ENCODE measurements at regions not wholly inside any gene's neighbourhood (a gene's known extent, or its start where the extent isn't known, plus 50 kb on each side); places are given as distances from the start of the nearest gene placed in this dataset.
"Not testable (repeated sequence)": the region's sequence is repeated elsewhere in the genome, so short reads cannot be mapped to it uniquely, and the experiment has no call there.

- no peak for DNase-seq (ENCODE audit: extremely low read depth in 1 of 2, low read depth in 1 of 2)
Measured at GRCh38 chr3:106908181-106908938, 468.9 kb upstream of the CCDC54 start.

- DNase-seq (ENCODE audit: extremely low read depth in 1 of 2, low read depth in 1 of 2): no peak
Measured at GRCh38 chr3:106913111-106913698, 464.0 kb upstream of the CCDC54 start.

GRCh38 chr3:106913966-106914365 is 463.3 kb upstream of the CCDC54 start:
- no peak for DNase-seq (ENCODE audit: extremely low read depth in 1 of 2, low read depth in 1 of 2)

- DNase-seq (ENCODE audit: extremely low read depth in 1 of 2, low read depth in 1 of 2): no peak
Measured at GRCh38 chr3:106920609-106921008, 456.6 kb upstream of the CCDC54 start.

DNA sequence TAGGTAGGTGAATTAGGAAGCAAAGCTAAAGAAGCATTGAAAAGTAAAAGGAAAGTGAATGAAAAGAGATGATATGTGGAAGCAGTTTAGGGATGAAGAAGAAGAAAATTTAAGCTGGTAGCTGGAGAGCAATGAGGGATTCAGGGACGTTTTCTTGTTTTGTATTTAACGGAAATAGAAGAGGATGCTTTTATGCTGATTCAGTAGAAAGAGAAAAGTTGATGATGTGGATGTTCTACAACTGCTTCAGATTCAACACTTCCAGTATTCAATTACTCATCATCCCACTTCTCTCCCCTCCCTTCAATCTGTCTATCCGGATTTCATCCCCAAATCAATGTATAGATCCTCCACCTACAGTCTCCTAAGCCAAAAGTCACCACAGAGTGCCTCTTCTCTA is 448.2 kb upstream of the CCDC54 start:
- no peak for DNase-seq (ENCODE audit: extremely low read depth in 1 of 2, low read depth in 1 of 2)

DNA sequence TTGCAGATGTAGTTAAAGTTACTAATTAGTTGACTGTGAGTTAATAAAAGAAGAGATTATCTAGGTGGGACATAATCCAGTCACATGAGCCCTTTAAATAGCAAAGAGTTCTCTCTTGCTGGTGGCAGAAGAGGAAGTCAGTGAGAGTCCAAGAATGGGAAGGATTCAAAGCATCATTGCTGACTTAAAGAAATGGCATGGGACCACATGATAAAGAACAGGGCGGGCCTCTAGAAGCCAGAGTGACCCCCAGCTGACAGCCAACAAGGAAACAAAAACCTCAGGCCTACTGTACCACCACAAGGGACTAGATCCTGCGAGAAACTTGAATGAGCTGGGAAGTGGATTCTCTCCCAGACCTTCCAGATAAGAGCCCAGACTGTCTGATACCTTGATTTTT is 447.2 kb upstream of the CCDC54 start:
- DNase-seq (ENCODE audit: extremely low read depth in 1 of 2, low read depth in 1 of 2): no peak

DNA sequence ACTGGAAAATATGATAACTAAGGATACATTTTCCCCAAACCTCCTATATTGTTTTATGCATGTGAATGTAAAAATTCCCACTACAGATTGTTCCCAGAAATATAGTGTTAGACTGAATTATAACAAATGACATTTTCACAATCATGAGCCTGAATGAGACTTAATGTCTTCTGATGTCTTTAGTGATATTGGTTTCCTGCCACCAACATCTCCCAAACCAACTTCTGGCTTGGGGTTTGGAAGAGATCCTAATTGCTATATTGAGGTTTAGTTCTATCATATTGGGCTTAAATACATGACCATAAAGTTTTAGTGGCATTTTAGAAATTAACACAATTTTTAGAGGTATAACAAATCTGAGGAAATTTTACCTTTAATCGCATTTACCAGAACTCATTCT is 445.3 kb upstream of the CCDC54 start:
- DNase-seq (ENCODE audit: extremely low read depth in 1 of 2, low read depth in 1 of 2): no peak

DNA sequence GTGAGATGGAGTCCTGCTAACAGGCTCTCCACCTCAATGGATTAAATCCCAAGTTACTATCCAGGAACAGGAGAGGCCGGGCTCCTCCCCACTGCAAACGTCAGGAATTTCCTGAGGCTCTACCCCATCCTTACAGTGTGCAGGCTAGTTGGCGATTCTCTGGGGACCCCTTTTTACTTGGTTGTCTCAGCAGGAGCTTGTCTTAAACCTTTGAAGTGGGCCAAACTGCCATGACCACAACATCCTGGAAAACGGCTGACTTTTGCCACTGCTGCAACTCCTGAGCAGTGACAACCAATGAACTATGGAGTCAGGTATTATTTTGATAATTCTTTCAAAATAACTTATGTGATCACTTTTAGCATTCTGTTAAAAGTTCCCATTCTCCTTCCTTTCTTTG is 440.9 kb upstream of the CCDC54 start:
- DNase-seq (ENCODE audit: extremely low read depth in 1 of 2, low read depth in 1 of 2): no peak

DNA sequence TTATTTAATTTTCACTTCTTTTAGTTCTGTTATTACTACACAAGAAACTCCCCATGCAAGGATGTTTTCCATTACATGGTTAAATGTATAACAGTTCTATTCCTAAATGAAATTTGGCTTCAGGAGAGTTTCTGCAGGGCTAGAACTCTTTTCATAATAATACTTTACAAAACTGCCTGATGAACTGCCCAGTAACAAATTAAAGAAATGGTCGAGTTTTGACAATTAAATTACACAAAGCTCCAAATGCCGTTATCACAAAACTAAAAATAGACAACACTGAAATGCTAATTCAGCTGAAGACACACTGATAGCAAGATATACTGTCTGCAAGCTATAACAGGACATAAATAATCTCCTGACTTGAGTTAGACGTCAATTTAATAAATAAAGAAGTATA is 435.2 kb upstream of the CCDC54 start:
- no peak for DNase-seq (ENCODE audit: extremely low read depth in 1 of 2, low read depth in 1 of 2)

DNA sequence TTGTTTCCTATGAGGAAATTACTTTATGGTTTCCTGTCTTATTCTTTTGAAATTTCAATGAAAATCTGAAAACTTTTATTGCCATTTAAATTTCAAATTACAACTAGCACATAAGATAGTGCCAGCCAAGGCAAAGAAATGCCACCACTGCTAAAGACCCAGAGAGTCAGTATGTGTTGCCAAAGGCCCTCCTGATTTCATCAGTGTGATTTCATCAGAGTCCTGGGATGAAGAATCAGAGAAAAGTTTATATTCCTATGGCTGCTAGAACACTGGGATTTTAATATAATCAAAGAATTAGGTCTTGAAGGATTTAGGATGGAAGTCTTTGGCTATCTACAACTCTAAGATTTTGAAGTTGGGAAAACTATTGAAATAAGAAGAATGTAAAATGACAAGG is 434.2 kb upstream of the CCDC54 start:
- no peak for DNase-seq (ENCODE audit: extremely low read depth in 1 of 2, low read depth in 1 of 2)

DNA sequence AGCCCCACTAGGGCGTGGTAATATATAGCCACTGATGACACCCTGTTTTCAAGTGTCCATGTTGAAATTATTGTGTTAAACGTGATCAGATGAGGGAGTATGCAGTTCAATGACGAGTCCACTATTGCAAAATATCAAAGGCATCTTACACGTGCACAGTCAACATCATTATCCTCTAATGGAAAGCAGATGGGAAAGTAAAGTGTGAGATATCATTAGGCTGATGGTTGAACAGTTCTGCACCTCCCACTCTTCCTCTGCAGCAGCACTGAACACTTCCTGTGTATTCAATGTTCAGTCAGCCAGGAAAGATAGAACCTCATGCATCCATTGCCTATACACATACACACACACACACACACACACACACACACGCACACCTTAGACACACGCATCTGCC is 431.8 kb upstream of the CCDC54 start:
- DNase-seq (ENCODE audit: extremely low read depth in 1 of 2, low read depth in 1 of 2): no peak

DNA sequence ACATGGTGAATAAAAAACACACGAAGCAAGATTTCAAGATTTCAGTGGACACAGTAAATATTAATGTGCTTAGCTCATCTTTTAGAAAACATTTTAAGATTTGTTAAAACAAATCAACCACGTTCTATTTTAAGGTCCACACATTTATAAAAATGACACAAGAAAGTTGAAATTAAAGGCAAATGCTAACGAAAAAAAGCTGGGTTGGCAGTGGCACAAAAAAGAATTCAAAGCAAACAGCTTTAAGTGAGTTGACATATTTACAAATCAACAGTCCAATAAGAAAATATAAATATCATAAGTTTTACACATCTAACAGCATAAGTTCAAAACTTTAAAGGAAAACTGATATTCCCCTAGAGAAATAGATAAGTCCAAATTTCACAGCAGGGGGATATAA is 430.4 kb upstream of the CCDC54 start:
- no peak for DNase-seq (ENCODE audit: extremely low read depth in 1 of 2, low read depth in 1 of 2)

DNA sequence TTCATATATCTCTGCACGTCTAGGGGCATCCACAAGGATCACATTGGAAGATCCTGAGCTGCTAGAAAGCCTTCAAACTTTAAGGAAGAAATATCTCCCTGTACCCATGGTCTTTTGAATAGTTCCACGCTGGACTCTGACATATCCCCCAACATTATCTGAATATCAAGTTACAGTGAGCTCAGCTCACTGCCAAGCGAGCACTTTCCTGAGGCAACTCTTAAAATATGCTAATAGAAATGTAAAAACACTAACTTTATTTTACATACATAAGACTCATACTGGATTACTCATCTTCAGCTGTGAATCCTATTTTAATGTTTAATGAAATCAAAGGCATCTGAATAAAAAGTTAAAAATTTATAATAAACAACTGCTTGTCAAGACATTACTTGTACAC is 420.2 kb upstream of the CCDC54 start:
- DNase-seq (ENCODE audit: extremely low read depth in 1 of 2, low read depth in 1 of 2): no peak

GRCh38 chr3:106962993-106963392 is 414.2 kb upstream of the CCDC54 start:
- DNase-seq (ENCODE audit: extremely low read depth in 1 of 2, low read depth in 1 of 2): no peak

GRCh38 chr3:106963442-106963841 is 413.8 kb upstream of the CCDC54 start:
- no peak for DNase-seq (ENCODE audit: extremely low read depth in 1 of 2, low read depth in 1 of 2)

GRCh38 chr3:106965307-106965706 is 411.9 kb upstream of the CCDC54 start:
- DNase-seq (ENCODE audit: extremely low read depth in 1 of 2, low read depth in 1 of 2): no peak

- no peak for DNase-seq (ENCODE audit: extremely low read depth in 1 of 2, low read depth in 1 of 2)
Measured at GRCh38 chr3:106969596-106969995, 407.6 kb upstream of the CCDC54 start.

DNA sequence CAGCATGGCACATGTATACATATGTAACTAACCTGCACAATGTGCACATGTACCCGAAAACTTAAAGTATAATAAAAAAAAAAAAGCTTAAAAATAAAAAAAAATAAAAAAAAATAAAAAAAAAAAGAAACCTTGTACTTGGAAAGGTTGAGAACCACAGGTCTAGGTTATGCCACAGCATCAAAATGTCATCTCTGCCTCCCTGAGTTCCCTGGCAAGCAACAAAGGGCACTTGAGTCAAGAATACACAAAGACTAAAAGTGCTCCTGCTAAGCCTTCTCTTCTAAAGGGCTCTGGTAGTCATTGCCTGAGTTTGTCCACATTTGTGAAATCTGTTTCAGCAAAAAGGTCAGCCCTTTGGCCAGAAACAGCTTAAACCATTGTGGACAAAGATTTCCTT is 395.8 kb upstream of the CCDC54 start:
- no peak for DNase-seq (ENCODE audit: extremely low read depth in 1 of 2, low read depth in 1 of 2)

DNA sequence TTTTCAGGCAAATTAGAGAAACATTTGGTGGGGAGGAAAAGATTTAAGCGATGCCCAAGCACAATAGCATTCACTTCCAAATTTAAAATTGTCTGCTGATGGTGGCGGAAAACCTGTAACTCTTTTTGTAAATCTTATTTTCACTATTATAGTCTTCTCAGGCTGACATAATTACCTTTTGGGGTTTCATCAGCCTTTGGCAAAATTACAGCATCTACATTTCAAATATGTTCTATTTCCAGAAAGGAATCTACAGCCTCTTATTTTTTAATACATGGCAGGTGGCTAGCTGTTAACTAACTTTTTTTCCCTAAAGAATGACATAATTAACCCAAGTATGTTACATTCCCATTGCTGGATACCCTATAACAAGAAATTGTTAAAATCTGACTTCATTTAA is 391.5 kb upstream of the CCDC54 start:
- no peak for DNase-seq (ENCODE audit: extremely low read depth in 1 of 2, low read depth in 1 of 2)

DNA sequence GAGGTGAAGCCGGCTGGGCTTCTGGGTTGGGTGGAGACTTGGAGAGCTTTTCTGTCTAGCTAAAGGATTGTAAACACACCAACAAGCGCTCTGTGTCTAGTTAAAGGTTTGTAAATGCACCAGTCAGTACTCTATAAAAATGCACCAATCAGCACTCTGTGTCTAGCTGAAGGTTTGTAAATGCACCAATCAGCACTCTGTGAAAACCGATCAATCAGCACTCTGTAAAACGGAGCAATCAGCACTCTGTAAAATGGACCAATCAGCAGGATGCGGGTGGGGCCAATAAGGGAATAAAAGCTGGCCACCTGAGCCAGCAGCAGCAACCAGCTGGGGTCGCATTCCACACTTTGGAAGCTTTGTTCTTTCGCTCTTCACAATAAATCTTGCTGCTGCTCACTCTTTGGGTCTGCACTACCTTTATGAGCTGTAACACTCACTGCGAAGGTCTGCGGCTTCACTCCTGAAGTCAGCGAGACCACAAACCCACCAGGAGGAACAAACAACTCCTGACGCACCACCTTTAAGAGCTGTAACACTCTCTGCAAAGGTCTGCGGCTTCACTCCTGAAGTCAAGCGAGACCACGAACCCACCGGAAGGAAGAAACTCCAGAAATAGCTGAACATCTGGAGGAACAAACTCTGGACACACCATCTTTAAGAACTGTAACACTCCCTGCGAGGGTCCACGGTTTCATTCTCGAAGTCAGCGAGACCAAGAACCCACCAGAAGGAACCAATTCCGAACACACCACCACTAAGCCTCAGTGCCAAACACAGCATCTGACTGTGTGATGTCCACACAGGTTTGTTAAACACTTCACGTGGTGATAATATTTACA is 378.2 kb upstream of the CCDC54 start:
- not testable (repeated sequence) for DNase-seq (ENCODE audit: extremely low read depth in 1 of 2, low read depth in 1 of 2)

DNA sequence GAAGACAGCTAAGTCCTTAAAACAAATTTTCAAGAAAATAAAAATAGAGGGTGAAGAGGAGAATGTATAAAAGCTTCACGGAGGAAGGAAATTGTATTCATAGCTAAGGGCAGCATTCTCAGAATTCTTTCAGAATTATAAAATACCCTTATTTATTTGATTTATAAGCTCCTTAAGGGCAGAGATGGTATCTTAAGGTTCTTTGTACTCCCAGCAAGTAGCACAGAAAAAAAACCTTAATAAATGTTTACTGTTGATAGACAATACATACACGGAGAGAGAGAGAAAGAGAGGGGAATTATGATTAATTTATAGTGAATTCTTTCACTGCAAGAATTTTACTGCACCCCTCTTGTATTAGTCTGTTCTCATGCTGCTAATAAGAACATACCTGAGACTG is 375.6 kb upstream of the CCDC54 start:
- DNase-seq (ENCODE audit: extremely low read depth in 1 of 2, low read depth in 1 of 2): no peak

DNA sequence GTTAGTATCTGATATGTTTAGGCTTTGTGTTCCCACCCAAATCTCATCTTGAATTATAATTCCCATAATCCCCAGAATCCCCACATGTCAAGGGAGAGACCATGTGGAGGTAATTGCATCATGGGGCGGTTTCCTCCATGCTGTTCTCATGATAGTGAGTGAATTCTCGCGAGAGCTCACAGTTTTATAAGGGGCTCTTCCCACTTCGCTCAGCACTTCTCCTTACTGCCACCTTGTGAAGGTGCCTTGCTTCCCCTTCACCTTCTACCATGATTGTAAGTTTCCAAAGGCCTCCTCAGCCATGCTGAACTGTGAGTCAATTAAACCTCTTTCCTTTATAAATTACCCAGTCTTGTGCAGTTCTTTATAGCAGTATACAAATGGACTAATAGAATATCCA is 371.9 kb upstream of the CCDC54 start:
- DNase-seq (ENCODE audit: extremely low read depth in 1 of 2, low read depth in 1 of 2): not testable (repeated sequence)
